Thoracic aorta (tissue), 2 donors: ENCODE measurements at regions not wholly inside any gene's neighbourhood (a gene's known extent, or its start where the extent isn't known, plus 50 kb on each side); places are given as distances from the start of the nearest gene placed in this dataset.

Experiments used
- ATAC-seq: fragments of 150-250 bp; one replicate; pipeline ENCODE4 v1.8.0; 2017; ENCODE audit warnings: low read depth; ENCODE audit not compliant: insufficient number of reproducible peaks, low FRiP score
- DNase-seq: peaks from one replicate; pipeline ENCODE4 v3.0.0-alpha.2; 2020; ENCODE audit warnings: low spot score
- H3K27ac ChIP-seq, 2 donors: fragments of 200-600 bp; sonication (generic); 1 replicate in 1 of 2; 2 replicates in 1 of 2; pipeline ENCODE4 v1.5.1; 2016; ENCODE audit warnings: mild to moderate bottlenecking in 2 of 2, moderate library complexity in 2 of 2
- H3K27me3 ChIP-seq: fragments of 200-600 bp; sonication (generic); replicated peaks from 2 replicates; pipeline ENCODE4 v1.6.0; 2016; ENCODE audit warnings: mild to moderate bottlenecking; ENCODE audit not compliant: insufficient read depth
- H3K36me3 ChIP-seq: fragments of 200-600 bp; sonication (generic); one replicate; pipeline ENCODE4 v1.5.1; 2016
- H3K4me1 ChIP-seq, 2 donors: fragments of 200-600 bp; sonication (generic); 1 replicate in 1 of 2; 2 replicates in 1 of 2; pipeline versions ENCODE4 v1.5.1 to v1.6.0; 2016; ENCODE audit warnings: low read depth in 2 of 2, mild to moderate bottlenecking in 1 of 2; ENCODE audit not compliant: control insufficient read depth in 1 of 2
- H3K4me3 ChIP-seq: fragments of 200-600 bp; sonication (generic); 2 replicates; pipeline ENCODE4 v1.5.1; 2016; ENCODE audit warnings: mild to moderate bottlenecking
- H3K9me3 ChIP-seq: fragments of 200-600 bp; sonication (generic); 2 replicates; pipeline ENCODE4 v1.5.1; 2016
- TF ChIP-seq, protein P1 (sequence below): fragments of 200-600 bp; sonication (generic); IDR thresholded peaks from one replicate; pipeline ENCODE4 v1.5.1; 2019; ENCODE audit warnings: antibody characterized with exemption

GRCh38 chr12:113665457-113665856, 193.8 kb upstream of the LHX5 start:
- no peaks in the 10 kb centered on the region for H3K27me3 ChIP-seq
- no peak overlapping the region for H3K4me3 ChIP-seq
- ATAC-seq (no peak), DNase-seq (no peak)
- TF ChIP-seq, protein P1, sequence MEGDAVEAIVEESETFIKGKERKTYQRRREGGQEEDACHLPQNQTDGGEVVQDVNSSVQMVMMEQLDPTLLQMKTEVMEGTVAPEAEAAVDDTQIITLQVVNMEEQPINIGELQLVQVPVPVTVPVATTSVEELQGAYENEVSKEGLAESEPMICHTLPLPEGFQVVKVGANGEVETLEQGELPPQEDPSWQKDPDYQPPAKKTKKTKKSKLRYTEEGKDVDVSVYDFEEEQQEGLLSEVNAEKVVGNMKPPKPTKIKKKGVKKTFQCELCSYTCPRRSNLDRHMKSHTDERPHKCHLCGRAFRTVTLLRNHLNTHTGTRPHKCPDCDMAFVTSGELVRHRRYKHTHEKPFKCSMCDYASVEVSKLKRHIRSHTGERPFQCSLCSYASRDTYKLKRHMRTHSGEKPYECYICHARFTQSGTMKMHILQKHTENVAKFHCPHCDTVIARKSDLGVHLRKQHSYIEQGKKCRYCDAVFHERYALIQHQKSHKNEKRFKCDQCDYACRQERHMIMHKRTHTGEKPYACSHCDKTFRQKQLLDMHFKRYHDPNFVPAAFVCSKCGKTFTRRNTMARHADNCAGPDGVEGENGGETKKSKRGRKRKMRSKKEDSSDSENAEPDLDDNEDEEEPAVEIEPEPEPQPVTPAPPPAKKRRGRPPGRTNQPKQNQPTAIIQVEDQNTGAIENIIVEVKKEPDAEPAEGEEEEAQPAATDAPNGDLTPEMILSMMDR: no peak
- H3K27ac ChIP-seq: no peak overlapping the region
- no peaks in the 10 kb centered on the region for H3K9me3 ChIP-seq
- H3K36me3 ChIP-seq: no peaks in the 10 kb centered on the region
- H3K4me1 ChIP-seq: no peaks in the 10 kb centered on the region

DNA sequence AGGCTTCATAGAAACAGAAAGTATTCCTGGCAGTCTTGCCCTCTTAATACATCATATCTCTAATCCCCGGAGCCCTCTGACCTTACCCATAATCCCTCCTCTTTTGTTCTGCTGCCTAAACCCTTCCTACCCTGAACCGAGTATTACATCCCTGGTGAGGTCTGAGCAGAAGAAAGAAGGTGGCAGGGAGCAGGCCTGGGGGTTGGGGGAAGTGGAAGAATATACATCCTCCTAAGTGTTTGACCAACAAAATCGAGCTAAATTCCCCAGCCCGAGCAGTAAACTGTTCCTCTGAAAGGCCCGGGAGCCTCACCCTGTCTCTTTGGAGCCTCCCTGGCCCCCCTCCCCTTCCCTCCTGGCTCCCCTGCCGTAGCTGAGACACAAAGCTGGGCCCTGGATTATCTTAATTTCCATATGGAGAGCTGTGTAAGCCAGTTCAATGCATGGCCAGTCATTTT, 192.6 kb upstream of the LHX5 start:
- no peak for DNase-seq
- no peak overlapping the region for H3K27ac ChIP-seq
- no peak for ATAC-seq
- H3K4me3 ChIP-seq: no peak overlapping the region
- H3K9me3 ChIP-seq: no peaks in the 10 kb centered on the region
- TF ChIP-seq, protein P1: no peak
- no peaks in the 10 kb centered on the region for H3K4me1 ChIP-seq
- H3K27me3 ChIP-seq: no peaks in the 10 kb centered on the region
- no peaks in the 10 kb centered on the region for H3K36me3 ChIP-seq

- no peaks in the 10 kb centered on the region for H3K27me3 ChIP-seq
- TF ChIP-seq, protein P1: no peak
- ATAC-seq: no peak
Measured at GRCh38 chr12:113663396-113663795, 191.7 kb upstream of the LHX5 start.

GRCh38 chr12:113660936-113661335, 189.3 kb upstream of the LHX5 start:
- DNase-seq: no peak
- no peak for ATAC-seq
- H3K36me3 ChIP-seq: no peaks in the 10 kb centered on the region
- H3K4me1 ChIP-seq: no peaks in the 10 kb centered on the region
- no peaks in the 10 kb centered on the region for H3K27me3 ChIP-seq
- no peaks in the 10 kb centered on the region for H3K9me3 ChIP-seq
- H3K27ac ChIP-seq: no peak overlapping the region
- H3K4me3 ChIP-seq: no peak overlapping the region
- TF ChIP-seq, protein P1: no peak

More at GRCh38 chr12:113663396-113663795, 191.7 kb upstream of the LHX5 start:
- no peaks in the 10 kb centered on the region for H3K9me3 ChIP-seq
- H3K4me1 ChIP-seq: no peaks in the 10 kb centered on the region
- H3K36me3 ChIP-seq: no peaks in the 10 kb centered on the region
- H3K4me3 ChIP-seq: no peak overlapping the region
- no peak overlapping the region for H3K27ac ChIP-seq
- DNase-seq: no peak

GRCh38 chr12:113659416-113659815, 187.7 kb upstream of the LHX5 start:
- Histone ChIP-seq H3K4me1 (no peaks in the 10 kb centered on the region), H3K4me3 (no peak overlapping the region), H3K36me3 (no peaks in the 10 kb centered on the region), H3K27ac (no peak overlapping the region), H3K27me3 (no peaks in the 10 kb centered on the region), H3K9me3 (no peaks in the 10 kb centered on the region)
- ATAC-seq (no peak), DNase-seq (no peak)
- TF ChIP-seq, protein P1: no peak
